Right lobe of liver (tissue), 6 donors: ENCODE measurements at regions not wholly inside any gene's neighbourhood (a gene's known extent, or its start where the extent isn't known, plus 50 kb on each side); places are given as distances from the start of the nearest gene placed in this dataset.

Experiments
- ATAC-seq, 4 donors: fragments of 200-7000 bp; cut with Tn5 transposase; one replicate each; pipeline ENCODE4 v1.9.1; 2020; ENCODE audit warnings: mild to moderate bottlenecking in 4 of 4, moderate library complexity in 4 of 4
- DNase-seq, 3 donors: peaks; one replicate each; pipeline ENCODE4 v3.0.0-alpha.2; 2020
- H3K27ac ChIP-seq, 3 donors: fragments of 200-600 bp; one replicate each; pipeline ENCODE4 v1.8.0; 2022
- H3K27me3 ChIP-seq, 2 donors: fragments of 200-600 bp; one replicate each; pipeline ENCODE4 v1.8.0; 2022
- H3K36me3 ChIP-seq, 4 donors: fragments of 200-600 bp; sonication (generic) in 1 of 4; one replicate each; pipeline versions ENCODE4 v1.5.1 to v1.8.0; 2017 to 2022; ENCODE audit warnings: control low read depth in 1 of 4
- H3K4me1 ChIP-seq, 4 donors: fragments of 200-600 bp; sonication (generic) in 1 of 4; one replicate each; pipeline versions ENCODE4 v1.5.1 to v1.8.0; 2017 to 2022; ENCODE audit warnings: control low read depth in 1 of 4
- H3K4me3 ChIP-seq, 3 donors: fragments of 200-600 bp; one replicate each; pipeline ENCODE4 v1.8.0; 2022
- H3K9me3 ChIP-seq, 4 donors: fragments of 200-600 bp; sonication (generic) in 1 of 4; one replicate each; pipeline versions ENCODE4 v1.5.1 to v1.8.0; 2017 to 2022; ENCODE audit warnings: control low read depth in 1 of 4
- CTCF ChIP-seq, 4 donors: fragments of 200-600 bp in 3 of 4; fragments of 450-650 bp in 1 of 4; IDR thresholded peaks; one replicate each; pipeline versions ENCODE4 v1.5.1 to v1.8.0; 2016 to 2022; ENCODE audit warnings: antibody characterized with exemption in 4 of 4, mild to moderate bottlenecking in 2 of 4
- POLR2A ChIP-seq: fragments of 450-650 bp; IDR thresholded peaks from one replicate; pipeline ENCODE4 v1.6.1; 2017; ENCODE audit warnings: antibody characterized with exemption, mild to moderate bottlenecking
- WGBS: methylation state at CpG from one replicate; pipeline ENCODE4 v1.1.6; 2018; ENCODE audit warnings: low coverage, low lambda C conversion rate; ENCODE audit not compliant: insufficient coverage; ENCODE audit errors: missing lambda C conversion rate; 5-methylcytosine and 5-hydroxymethylcytosine counted together
- intact Hi-C, 2 donors: fragments of 100-400 bp; cut with DNase I; formaldehyde crosslinking; loops; one replicate each; pipeline versions ENCODE4 v1.11.2 to v1.14.1; 2022
- donor health status: DM: no; HTN: yes; CAD: no.
- donor health status: DM: no; HTN: no; CAD: no.
- donor health status: DM: no; HTN: no; CAD: no.
- donor health status: DM: no; HTN: yes; CAD: no.
- donor health status: DM: no; HTN: yes; CAD: no.

GRCh38 chr6:132892929-132893771 lies 78.8 kb downstream of the RPS12 start:
- no peak for TF ChIP-seq POLR2A
- TF ChIP-seq CTCF (IDR thresholded peaks at IDR 0.05) = no peak
- no peak for DNase-seq
- H3K9me3 ChIP-seq = no peaks in the 10 kb centered on the region
- no peaks in the 10 kb centered on the region for H3K4me1 ChIP-seq
- H3K27ac ChIP-seq = no peak overlapping the region
- H3K27me3 ChIP-seq = no peaks in the 10 kb centered on the region
- H3K36me3 ChIP-seq = no peaks in the 10 kb centered on the region
- H3K4me3 ChIP-seq = no peak overlapping the region
- 86% methylated on average over 5 of the region's 5 CpGs for WGBS
- intact Hi-C loops = no loop called here
- ATAC-seq = no peak

- Histone ChIP-seq H3K27me3 (no peaks in the 10 kb centered on the region), H3K4me1 (no peaks in the 10 kb centered on the region), H3K4me3 (no peak overlapping the region), H3K36me3 (no peaks in the 10 kb centered on the region), H3K27ac (no peak overlapping the region), H3K9me3 (no peaks in the 10 kb centered on the region)
- ATAC-seq (no peak), DNase-seq (no peak)
- intact Hi-C loops = no loop called here
- 62% methylated on average over 8 of the region's 8 CpGs for WGBS
- no peak for TF ChIP-seq CTCF (IDR thresholded peaks at IDR 0.05)
- TF ChIP-seq POLR2A = no peak
Observed at GRCh38 chr6:132893772-132894490, 79.6 kb downstream of the RPS12 start.

GRCh38 chr6:132898376-132898775 lies 84.0 kb downstream of the RPS12 start:
- Histone ChIP-seq H3K4me3 (no peak overlapping the region), H3K27ac (no peak overlapping the region), H3K27me3 (no peaks in the 10 kb centered on the region), H3K36me3 (no peaks in the 10 kb centered on the region), H3K4me1 (no peaks in the 10 kb centered on the region), H3K9me3 (no peaks in the 10 kb centered on the region)
- intact Hi-C loops = no loop called here
- TF ChIP-seq POLR2A (no peak), CTCF (IDR thresholded peaks at IDR 0.05) (no peak)
- DNase-seq (no peak), ATAC-seq (no peak)
- WGBS = 72% methylated on average over 4 of the region's 4 CpGs

GRCh38 chr6:132900849-132901248 lies 86.5 kb downstream of the RPS12 start:
- intact Hi-C loops = no loop called here
- Histone ChIP-seq H3K36me3 (no peaks in the 10 kb centered on the region), H3K4me1 (no peaks in the 10 kb centered on the region), H3K27ac (no peak overlapping the region), H3K27me3 (no peaks in the 10 kb centered on the region), H3K4me3 (no peak overlapping the region), H3K9me3 (no peaks in the 10 kb centered on the region)
- TF ChIP-seq CTCF (IDR thresholded peaks at IDR 0.05) (no peak), POLR2A (no peak)
- ATAC-seq (no peak), DNase-seq (no peak)
- 43% methylated on average over 2 of the region's 2 CpGs for WGBS
